HG02588 (cell line): ENCODE measurements at regions not wholly inside any gene's neighbourhood (a gene's known extent, or its start where the extent isn't known, plus 50 kb on each side); places are given as distances from the start of the nearest gene placed in this dataset.

Experiments used
- ATAC-seq: cut with Tn5 transposase; IDR thresholded peaks from one replicate; pipeline ENCODE4 v1.9.1; 2021; ENCODE audit warnings: mild to moderate bottlenecking, moderate library complexity; ENCODE audit not compliant: unreplicated experiment

GRCh38 chr4:75122424-75123014, 189.6 kb downstream of the PARM1 start:
- ATAC-seq: no peak

GRCh38 chr4:75118739-75119138, 185.8 kb downstream of the PARM1 start:
- ATAC-seq: no peak

GRCh38 chr4:75110061-75110460, 177.1 kb downstream of the PARM1 start:
- ATAC-seq: no peak

- ATAC-seq: peak; percentile 64
Observed at GRCh38 chr4:75107755-75108612, 175.1 kb downstream of the PARM1 start.

- ATAC-seq: no peak
Observed at GRCh38 chr4:75102787-75103085, 169.8 kb downstream of the PARM1 start.

- ATAC-seq: peak; percentile 55
Observed at GRCh38 chr4:75101906-75102786, 169.2 kb downstream of the PARM1 start.
